ENCODE measurements at regions not wholly inside any gene's neighbourhood (a gene's known extent, or its start where the extent isn't known, plus 50 kb on each side); places are given as distances from the start of the nearest gene placed in this dataset.

DNA sequence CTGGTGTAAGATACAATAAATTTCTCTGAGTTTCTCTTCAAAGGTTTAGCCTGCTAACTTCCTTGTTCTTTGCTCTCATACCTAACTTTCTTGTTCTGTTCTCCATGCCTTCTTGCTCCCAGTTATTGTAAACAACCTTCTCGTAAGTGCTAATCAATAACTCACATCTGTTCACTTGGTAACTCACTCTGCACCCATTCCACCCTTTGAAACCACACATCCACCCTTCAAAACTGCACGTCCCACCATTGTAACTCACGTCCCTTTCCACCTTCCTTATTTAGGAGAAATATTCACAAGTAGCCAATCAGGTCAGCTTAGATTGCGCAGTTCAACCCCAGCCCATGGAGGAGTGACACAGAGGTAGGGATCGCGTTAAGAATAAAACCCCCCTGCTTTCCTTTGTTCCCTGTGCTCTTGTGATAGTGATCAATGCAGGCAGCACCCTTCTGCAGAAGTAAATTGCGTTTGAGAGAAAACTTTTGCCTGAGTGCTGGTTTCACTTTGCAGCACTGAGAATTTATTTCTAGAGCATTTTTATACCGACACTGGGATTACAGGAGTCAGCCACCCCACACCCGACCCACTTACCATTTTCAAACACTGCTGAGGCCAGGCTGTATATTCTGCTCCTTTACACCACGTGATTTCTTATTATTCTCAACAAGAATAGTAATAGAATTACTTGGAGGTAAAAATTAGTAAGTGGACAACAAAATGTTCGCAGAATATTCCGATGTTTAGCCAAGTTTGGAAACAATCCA is 789.2 kb upstream of the RGS18 start (continued):
- TF ChIP-seq, protein P1, sequence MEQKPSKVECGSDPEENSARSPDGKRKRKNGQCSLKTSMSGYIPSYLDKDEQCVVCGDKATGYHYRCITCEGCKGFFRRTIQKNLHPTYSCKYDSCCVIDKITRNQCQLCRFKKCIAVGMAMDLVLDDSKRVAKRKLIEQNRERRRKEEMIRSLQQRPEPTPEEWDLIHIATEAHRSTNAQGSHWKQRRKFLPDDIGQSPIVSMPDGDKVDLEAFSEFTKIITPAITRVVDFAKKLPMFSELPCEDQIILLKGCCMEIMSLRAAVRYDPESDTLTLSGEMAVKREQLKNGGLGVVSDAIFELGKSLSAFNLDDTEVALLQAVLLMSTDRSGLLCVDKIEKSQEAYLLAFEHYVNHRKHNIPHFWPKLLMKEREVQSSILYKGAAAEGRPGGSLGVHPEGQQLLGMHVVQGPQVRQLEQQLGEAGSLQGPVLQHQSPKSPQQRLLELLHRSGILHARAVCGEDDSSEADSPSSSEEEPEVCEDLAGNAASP (IDR thresholded peaks at IDR 0.05): no peak
- no peak for TF ChIP-seq ARHGAP35 (IDR thresholded peaks at IDR 0.05; ENCODE audit: partially characterized antibody)
- no peak for TF ChIP-seq KLF1 (tag; IDR thresholded peaks at IDR 0.05)
- TF ChIP-seq, protein P2, sequence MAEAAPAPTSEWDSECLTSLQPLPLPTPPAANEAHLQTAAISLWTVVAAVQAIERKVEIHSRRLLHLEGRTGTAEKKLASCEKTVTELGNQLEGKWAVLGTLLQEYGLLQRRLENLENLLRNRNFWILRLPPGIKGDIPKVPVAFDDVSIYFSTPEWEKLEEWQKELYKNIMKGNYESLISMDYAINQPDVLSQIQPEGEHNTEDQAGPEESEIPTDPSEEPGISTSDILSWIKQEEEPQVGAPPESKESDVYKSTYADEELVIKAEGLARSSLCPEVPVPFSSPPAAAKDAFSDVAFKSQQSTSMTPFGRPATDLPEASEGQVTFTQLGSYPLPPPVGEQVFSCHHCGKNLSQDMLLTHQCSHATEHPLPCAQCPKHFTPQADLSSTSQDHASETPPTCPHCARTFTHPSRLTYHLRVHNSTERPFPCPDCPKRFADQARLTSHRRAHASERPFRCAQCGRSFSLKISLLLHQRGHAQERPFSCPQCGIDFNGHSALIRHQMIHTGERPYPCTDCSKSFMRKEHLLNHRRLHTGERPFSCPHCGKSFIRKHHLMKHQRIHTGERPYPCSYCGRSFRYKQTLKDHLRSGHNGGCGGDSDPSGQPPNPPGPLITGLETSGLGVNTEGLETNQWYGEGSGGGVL (CRISPR knock-in tag; IDR thresholded peaks at IDR 0.05): no peak
- TF ChIP-seq NRF1 (conservative IDR thresholded peaks at IDR 0.05 in 1 of 2, IDR thresholded peaks at IDR 0.05 in 1 of 2): peak; percentile 57 to 68; a peak in 3 of 4 replicates
- TF ChIP-seq, protein P3, sequence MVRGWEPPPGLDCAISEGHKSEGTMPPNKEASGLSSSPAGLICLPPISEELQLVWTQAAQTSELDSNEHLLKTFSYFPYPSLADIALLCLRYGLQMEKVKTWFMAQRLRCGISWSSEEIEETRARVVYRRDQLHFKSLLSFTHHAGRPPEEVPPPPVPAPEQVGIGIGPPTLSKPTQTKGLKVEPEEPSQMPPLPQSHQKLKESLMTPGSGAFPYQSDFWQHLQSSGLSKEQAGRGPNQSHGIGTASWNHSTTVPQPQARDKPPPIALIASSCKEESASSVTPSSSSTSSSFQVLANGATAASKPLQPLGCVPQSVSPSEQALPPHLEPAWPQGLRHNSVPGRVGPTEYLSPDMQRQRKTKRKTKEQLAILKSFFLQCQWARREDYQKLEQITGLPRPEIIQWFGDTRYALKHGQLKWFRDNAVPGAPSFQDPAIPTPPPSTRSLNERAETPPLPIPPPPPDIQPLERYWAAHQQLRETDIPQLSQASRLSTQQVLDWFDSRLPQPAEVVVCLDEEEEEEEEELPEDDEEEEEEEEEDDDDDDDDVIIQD (CRISPR knock-in tag; IDR thresholded peaks at IDR 0.05): no peak
- TF ChIP-seq ZNF23 (CRISPR knock-in tag; IDR thresholded peaks at IDR 0.05): no peak
- peak; percentile 34 for TF ChIP-seq TAF9B (IDR thresholded peaks at IDR 0.05; ENCODE audit: partially characterized antibody)
- TF ChIP-seq, protein P4, sequence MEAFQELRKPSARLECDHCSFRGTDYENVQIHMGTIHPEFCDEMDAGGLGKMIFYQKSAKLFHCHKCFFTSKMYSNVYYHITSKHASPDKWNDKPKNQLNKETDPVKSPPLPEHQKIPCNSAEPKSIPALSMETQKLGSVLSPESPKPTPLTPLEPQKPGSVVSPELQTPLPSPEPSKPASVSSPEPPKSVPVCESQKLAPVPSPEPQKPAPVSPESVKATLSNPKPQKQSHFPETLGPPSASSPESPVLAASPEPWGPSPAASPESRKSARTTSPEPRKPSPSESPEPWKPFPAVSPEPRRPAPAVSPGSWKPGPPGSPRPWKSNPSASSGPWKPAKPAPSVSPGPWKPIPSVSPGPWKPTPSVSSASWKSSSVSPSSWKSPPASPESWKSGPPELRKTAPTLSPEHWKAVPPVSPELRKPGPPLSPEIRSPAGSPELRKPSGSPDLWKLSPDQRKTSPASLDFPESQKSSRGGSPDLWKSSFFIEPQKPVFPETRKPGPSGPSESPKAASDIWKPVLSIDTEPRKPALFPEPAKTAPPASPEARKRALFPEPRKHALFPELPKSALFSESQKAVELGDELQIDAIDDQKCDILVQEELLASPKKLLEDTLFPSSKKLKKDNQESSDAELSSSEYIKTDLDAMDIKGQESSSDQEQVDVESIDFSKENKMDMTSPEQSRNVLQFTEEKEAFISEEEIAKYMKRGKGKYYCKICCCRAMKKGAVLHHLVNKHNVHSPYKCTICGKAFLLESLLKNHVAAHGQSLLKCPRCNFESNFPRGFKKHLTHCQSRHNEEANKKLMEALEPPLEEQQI (IDR thresholded peaks at IDR 0.05): 0 out of 2 replicates have a peak, but pooled peaks have one; percentile 26
- TF ChIP-seq ETV1 (tag; conservative IDR thresholded peaks at IDR 0.05; ENCODE audit: low read depth): no peak
- no peak for TF ChIP-seq PHF20 (IDR thresholded peaks at IDR 0.05; ENCODE audit: partially characterized antibody)
- no peak for TF ChIP-seq NEUROD1 (IDR thresholded peaks at IDR 0.05; ENCODE audit: borderline replicate concordance, low read depth, low read length, partially characterized antibody)
- TF ChIP-seq, protein P5, sequence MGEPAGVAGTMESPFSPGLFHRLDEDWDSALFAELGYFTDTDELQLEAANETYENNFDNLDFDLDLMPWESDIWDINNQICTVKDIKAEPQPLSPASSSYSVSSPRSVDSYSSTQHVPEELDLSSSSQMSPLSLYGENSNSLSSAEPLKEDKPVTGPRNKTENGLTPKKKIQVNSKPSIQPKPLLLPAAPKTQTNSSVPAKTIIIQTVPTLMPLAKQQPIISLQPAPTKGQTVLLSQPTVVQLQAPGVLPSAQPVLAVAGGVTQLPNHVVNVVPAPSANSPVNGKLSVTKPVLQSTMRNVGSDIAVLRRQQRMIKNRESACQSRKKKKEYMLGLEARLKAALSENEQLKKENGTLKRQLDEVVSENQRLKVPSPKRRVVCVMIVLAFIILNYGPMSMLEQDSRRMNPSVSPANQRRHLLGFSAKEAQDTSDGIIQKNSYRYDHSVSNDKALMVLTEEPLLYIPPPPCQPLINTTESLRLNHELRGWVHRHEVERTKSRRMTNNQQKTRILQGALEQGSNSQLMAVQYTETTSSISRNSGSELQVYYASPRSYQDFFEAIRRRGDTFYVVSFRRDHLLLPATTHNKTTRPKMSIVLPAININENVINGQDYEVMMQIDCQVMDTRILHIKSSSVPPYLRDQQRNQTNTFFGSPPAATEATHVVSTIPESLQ (CRISPR knock-in tag; IDR thresholded peaks at IDR 0.05): no peak
- no peak for TF ChIP-seq KDM2B (CRISPR knock-in tag; IDR thresholded peaks at IDR 0.05)
- peak; percentile 56; the same call in 1 of the 2 replicates for TF ChIP-seq CEBPG (CRISPR knock-in tag; IDR thresholded peaks at IDR 0.05)
- TF ChIP-seq CEBPG (tag; conservative IDR thresholded peaks at IDR 0.05 in 1 of 2, IDR thresholded peaks at IDR 0.05 in 1 of 2): no peak
- TF ChIP-seq, protein P6, sequence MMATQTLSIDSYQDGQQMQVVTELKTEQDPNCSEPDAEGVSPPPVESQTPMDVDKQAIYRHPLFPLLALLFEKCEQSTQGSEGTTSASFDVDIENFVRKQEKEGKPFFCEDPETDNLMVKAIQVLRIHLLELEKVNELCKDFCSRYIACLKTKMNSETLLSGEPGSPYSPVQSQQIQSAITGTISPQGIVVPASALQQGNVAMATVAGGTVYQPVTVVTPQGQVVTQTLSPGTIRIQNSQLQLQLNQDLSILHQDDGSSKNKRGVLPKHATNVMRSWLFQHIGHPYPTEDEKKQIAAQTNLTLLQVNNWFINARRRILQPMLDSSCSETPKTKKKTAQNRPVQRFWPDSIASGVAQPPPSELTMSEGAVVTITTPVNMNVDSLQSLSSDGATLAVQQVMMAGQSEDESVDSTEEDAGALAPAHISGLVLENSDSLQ (IDR thresholded peaks at IDR 0.05): no peak
